ENCODE measurements at regions not wholly inside any gene's neighbourhood (a gene's known extent, or its start where the extent isn't known, plus 50 kb on each side); places are given as distances from the start of the nearest gene placed in this dataset.
A peak's percentile ranks its signal among the peaks of the same experiment; 100 is the strongest.

- no peak overlapping the region for H3K4me3 ChIP-seq (ENCODE audit: low read depth, low read length)
- TF ChIP-seq MYC (IDR thresholded peaks at IDR 0.05; ENCODE audit: low read depth, low read length) = no peak
- TF ChIP-seq POLR2A (IDR thresholded peaks at IDR 0.05; ENCODE audit: extremely low read depth, insufficient read length) = no peak
- no peak for TF ChIP-seq MAX (IDR thresholded peaks at IDR 0.05; ENCODE audit: low read depth, low read length)
- no peak for TF ChIP-seq CTCF (IDR thresholded peaks at IDR 0.05; ENCODE audit: low read depth, low read length)
- DNase-seq (ENCODE audit: low read depth) = peak; percentile 35
Observed at GRCh38 chr14:106874350-106874749, 1348.0 kb downstream of the TMEM121 start.

GRCh38 chr14:106875503-106875902, 1349.1 kb downstream of the TMEM121 start:
- no peak overlapping the region for H3K4me3 ChIP-seq (ENCODE audit: low read depth, low read length)
- peak; percentile 69 for DNase-seq (ENCODE audit: low read depth)
- TF ChIP-seq CTCF (IDR thresholded peaks at IDR 0.05; ENCODE audit: low read depth, low read length) (peak; percentile 61), MAX (IDR thresholded peaks at IDR 0.05; ENCODE audit: low read depth, low read length) (peak; percentile 32; the same call in 1 of the 2 replicates), MYC (IDR thresholded peaks at IDR 0.05; ENCODE audit: low read depth, low read length) (no peak), POLR2A (IDR thresholded peaks at IDR 0.05; ENCODE audit: extremely low read depth, insufficient read length) (no peak)

DNA sequence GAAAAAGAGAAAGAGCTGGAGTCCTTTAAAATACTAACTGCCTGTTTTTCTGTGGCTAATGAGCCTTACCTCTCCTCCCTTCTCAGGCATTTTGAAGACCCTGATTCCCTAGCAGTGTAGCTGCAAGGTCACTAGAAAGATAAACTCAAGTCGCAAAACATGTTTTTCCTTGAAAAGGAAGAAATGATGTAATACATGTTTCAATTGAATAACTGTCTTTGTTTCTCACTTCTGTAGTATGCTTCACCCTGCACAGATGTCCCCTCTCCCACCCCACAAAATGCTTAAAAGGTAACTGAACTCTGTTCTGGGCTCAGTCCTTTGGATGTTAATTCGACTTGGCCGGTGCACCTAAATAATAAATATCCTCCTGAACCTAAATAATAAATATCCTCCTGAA, 1350.3 kb downstream of the TMEM121 start:
- no peak overlapping the region for H3K4me3 ChIP-seq (ENCODE audit: low read depth, low read length)
- no peak for DNase-seq (ENCODE audit: low read depth)
- TF ChIP-seq MAX (IDR thresholded peaks at IDR 0.05; ENCODE audit: low read depth, low read length) (no peak), POLR2A (IDR thresholded peaks at IDR 0.05; ENCODE audit: extremely low read depth, insufficient read length) (no peak), MYC (IDR thresholded peaks at IDR 0.05; ENCODE audit: low read depth, low read length) (no peak), CTCF (IDR thresholded peaks at IDR 0.05; ENCODE audit: low read depth, low read length) (no peak)

GRCh38 chr14:106877517-106877916, 1351.1 kb downstream of the TMEM121 start:
- no peak for DNase-seq (ENCODE audit: low read depth)
- TF ChIP-seq MAX (IDR thresholded peaks at IDR 0.05; ENCODE audit: low read depth, low read length) (no peak), CTCF (IDR thresholded peaks at IDR 0.05; ENCODE audit: low read depth, low read length) (no peak), POLR2A (IDR thresholded peaks at IDR 0.05; ENCODE audit: extremely low read depth, insufficient read length) (no peak)
- H3K4me3 ChIP-seq (ENCODE audit: low read depth, low read length) = no peak overlapping the region

- peak; percentile 85 for DNase-seq (ENCODE audit: low read depth)
- no peak for TF ChIP-seq MYC (IDR thresholded peaks at IDR 0.05; ENCODE audit: low read depth, low read length)
- peak; percentile 99 for TF ChIP-seq CTCF (IDR thresholded peaks at IDR 0.05; ENCODE audit: low read depth, low read length)
- peak; percentile 24; the same call in 1 of the 2 replicates for TF ChIP-seq MAX (IDR thresholded peaks at IDR 0.05; ENCODE audit: low read depth, low read length)
- H3K4me3 ChIP-seq (ENCODE audit: low read depth, low read length) = no peak overlapping the region
Observed at GRCh38 chr14:106879241-106879640, 1352.9 kb downstream of the TMEM121 start.

DNA sequence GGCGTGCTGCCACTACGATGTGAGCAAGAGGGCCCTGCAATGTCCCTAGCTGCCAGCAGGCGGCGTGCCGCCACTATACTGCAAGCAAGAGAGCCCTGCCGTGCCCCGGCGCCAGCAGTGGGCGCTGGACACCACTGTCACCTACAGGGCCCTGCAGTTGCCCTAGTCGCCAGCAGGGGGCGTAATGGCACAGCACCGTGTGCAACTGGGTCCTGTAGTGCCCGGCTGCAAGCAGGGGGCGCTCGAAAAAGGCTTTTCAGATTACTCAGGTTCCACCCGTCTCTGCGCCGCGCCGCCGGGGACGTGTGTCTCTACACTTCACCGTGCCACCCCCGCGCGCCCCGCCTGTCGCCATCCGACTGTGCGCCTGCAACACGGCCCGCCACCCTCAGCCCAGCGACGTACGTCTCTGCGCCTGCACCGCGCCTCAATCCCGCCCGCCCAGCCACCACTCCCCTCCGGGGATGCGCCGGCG, 1356.9 kb downstream of the TMEM121 start:
- peak; percentile 55 for DNase-seq (ENCODE audit: low read depth)
- no peak overlapping the region for H3K4me3 ChIP-seq (ENCODE audit: low read depth, low read length)
- peak; percentile 48 for TF ChIP-seq CTCF (IDR thresholded peaks at IDR 0.05; ENCODE audit: low read depth, low read length)
- TF ChIP-seq MYC (IDR thresholded peaks at IDR 0.05; ENCODE audit: low read depth, low read length) = no peak
- no peak for TF ChIP-seq POLR2A (IDR thresholded peaks at IDR 0.05; ENCODE audit: extremely low read depth, insufficient read length)
- TF ChIP-seq MAX (IDR thresholded peaks at IDR 0.05; ENCODE audit: low read depth, low read length) = no peak

Measured in NB4 (cell line).